Pancreas (tissue), 10 donors: ENCODE measurements at regions not wholly inside any gene's neighbourhood (a gene's known extent, or its start where the extent isn't known, plus 50 kb on each side); places are given as distances from the start of the nearest gene placed in this dataset.

Experiments used
- ATAC-seq, 4 donors: fragments of 200-7000 bp; cut with Tn5 transposase; one replicate each; pipeline versions ENCODE4 v1.8.0 to v1.9.1; 2020; ENCODE audit warnings: mild to moderate bottlenecking in 4 of 4, moderate library complexity in 4 of 4
- DNase-seq, 6 donors: peaks; one replicate each; pipeline ENCODE4 v3.0.0-alpha.2; 2020
- FAIRE-seq: peaks from 2 replicates; lab custom pipeline; 2012; peaks lifted over from hg19 to GRCh38; lab: Jason Lieb, UNC
- H3K27ac ChIP-seq, 4 donors: fragments of 200-600 bp; sonication (generic); 1 replicate in 3 of 4; 2 replicates in 1 of 4; pipeline versions ENCODE4 v1.5.0 to v1.8.0; 2020
- H3K27me3 ChIP-seq, 4 donors: fragments of 200-600 bp; one replicate each; pipeline ENCODE4 v1.8.0; 2021
- H3K36me3 ChIP-seq, 3 donors: fragments of 200-600 bp; sonication (generic) in 1 of 3; one replicate each; pipeline versions ENCODE4 v1.5.0 to v1.8.0; 2020 to 2021
- H3K4me1 ChIP-seq, 3 donors: fragments of 200-600 bp; one replicate each; pipeline ENCODE4 v1.8.0; 2021
- H3K4me3 ChIP-seq, 4 donors: fragments of 200-600 bp; sonication (generic) in 2 of 4; one replicate each; pipeline versions ENCODE4 v1.5.0 to v1.8.0; 2020 to 2021
- H3K9me3 ChIP-seq, 4 donors: fragments of 200-600 bp; one replicate each; pipeline ENCODE4 v1.8.0; 2021
- WGBS, 2 donors: extraction: QIAGEN DNeasy Blood & Tissue Kit; methylation state at CpG; one replicate each; pipeline ENCODE4 v1.1.7; 2013; 5-methylcytosine and 5-hydroxymethylcytosine counted together
- intact Hi-C, 3 donors: fragments of 100-400 bp; cut with DNase I; formaldehyde crosslinking; loops; one replicate each; pipeline versions ENCODE4 v1.11.1 to v1.14.2; 2022
- TF ChIP-seq, protein P1 (sequence below), 4 donors: fragments of 200-600 bp; sonication (generic) in 3 of 4; IDR thresholded peaks; one replicate each; pipeline versions ENCODE4 v1.5.0 to v1.8.0; 2021; ENCODE audit warnings: antibody characterized with exemption in 4 of 4
- donor health status: healthy with polysubstance abuse.
- donor health status: DM: no; HTN: no; CAD: no; lungs with moderate emphysema.
- donor health status: DM: no; HTN: no; CAD: no.
- donor health status: control.
- donor health status: control.
- donor health status: Bipolar disorder and iron deficiency.
- donor health status: DM: yes; HTN: yes; CAD: no.
- donor health status: DM: no; HTN: no; CAD: no.
- donor health status: DM: no; HTN: no; CAD: no.
- donor health status: DM: yes; HTN: yes; CAD: no.

DNA sequence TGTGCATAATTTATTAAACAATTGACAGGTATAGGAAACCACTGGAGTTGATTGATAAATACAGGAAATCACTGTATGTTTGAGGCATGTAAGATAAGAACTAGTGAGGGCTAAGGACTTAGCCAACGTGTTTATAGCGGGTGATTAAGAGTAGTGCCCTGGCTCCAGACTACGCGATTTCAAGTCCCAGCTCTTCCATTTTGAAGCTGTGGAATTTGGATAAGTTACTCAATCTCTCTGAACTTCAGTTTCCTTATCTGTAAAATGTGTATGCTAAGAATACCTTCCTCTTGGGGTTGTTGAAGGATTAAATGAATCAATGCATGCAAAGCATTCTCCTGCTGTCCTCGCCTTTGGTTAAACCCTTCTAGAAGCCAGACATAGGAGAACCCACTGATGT is 143.3 kb upstream of the GJB5 start:
- no peak for ATAC-seq
- no peak for DNase-seq
- TF ChIP-seq, protein P1, sequence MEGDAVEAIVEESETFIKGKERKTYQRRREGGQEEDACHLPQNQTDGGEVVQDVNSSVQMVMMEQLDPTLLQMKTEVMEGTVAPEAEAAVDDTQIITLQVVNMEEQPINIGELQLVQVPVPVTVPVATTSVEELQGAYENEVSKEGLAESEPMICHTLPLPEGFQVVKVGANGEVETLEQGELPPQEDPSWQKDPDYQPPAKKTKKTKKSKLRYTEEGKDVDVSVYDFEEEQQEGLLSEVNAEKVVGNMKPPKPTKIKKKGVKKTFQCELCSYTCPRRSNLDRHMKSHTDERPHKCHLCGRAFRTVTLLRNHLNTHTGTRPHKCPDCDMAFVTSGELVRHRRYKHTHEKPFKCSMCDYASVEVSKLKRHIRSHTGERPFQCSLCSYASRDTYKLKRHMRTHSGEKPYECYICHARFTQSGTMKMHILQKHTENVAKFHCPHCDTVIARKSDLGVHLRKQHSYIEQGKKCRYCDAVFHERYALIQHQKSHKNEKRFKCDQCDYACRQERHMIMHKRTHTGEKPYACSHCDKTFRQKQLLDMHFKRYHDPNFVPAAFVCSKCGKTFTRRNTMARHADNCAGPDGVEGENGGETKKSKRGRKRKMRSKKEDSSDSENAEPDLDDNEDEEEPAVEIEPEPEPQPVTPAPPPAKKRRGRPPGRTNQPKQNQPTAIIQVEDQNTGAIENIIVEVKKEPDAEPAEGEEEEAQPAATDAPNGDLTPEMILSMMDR (IDR thresholded peaks at IDR 0.05): no peak
- no peaks in the 10 kb centered on the region for H3K9me3 ChIP-seq
- no peaks in the 10 kb centered on the region for H3K4me1 ChIP-seq
- no peak overlapping the region for H3K4me3 ChIP-seq
- peaks cover 0 to 6% (median 0%) of the 10 kb centered on the region in 4 donors for H3K27me3 ChIP-seq
- WGBS, 2 donors: 56 to 69% methylated on average over 5 of the region's 5 CpGs
- intact Hi-C loops: no loop called here
- H3K36me3 ChIP-seq: no peaks in the 10 kb centered on the region
- FAIRE-seq: no peak
- no peak overlapping the region for H3K27ac ChIP-seq

DNA sequence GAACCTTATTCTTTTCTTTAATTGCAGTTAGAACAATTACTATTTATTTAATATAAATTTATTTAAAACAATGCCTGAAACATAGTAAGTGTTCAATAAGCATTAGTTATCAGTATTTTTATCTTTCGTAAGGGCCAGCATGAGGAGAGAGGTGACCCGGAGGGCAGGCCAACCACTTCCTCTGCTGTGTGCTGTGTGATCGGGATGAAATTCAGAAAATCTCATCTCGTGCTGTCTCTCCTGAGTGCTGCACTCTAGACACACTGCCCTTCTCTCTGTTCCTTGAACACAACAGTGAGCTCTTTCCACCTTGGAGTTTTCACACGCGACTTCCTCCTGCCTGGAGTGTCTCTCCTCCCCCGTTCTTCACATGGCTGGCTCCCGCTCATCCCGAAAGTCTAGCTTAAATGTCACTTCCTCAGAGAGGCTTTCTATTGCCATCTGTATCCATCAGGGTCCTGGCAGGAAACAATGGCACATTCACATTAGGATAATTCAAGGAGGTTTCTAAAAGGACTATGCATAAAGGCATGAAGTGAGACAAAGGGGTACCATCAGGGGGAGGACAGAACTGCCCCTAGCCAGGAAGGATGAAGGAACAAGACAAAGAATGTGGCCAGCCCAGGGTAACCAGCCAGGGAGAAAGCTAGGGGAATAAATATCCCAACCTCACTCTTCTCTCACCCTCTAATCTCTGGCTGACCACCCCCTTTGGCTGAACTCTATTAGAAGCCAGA is 142.6 kb upstream of the GJB5 start:
- FAIRE-seq (no peak), DNase-seq (no peak), ATAC-seq (no peak)
- Histone ChIP-seq H3K4me1 (no peaks in the 10 kb centered on the region), H3K27ac (no peak overlapping the region), H3K27me3 (peaks cover 0 to 6% (median 0%) of the 10 kb centered on the region in 4 donors), H3K4me3 (no peak overlapping the region), H3K36me3 (no peaks in the 10 kb centered on the region), H3K9me3 (no peaks in the 10 kb centered on the region)
- TF ChIP-seq, protein P1 (IDR thresholded peaks at IDR 0.05): no peak
- WGBS, 2 donors: 57 to 74% methylated on average over 9 of the region's 9 CpGs
- intact Hi-C loops: no loop called here

DNA sequence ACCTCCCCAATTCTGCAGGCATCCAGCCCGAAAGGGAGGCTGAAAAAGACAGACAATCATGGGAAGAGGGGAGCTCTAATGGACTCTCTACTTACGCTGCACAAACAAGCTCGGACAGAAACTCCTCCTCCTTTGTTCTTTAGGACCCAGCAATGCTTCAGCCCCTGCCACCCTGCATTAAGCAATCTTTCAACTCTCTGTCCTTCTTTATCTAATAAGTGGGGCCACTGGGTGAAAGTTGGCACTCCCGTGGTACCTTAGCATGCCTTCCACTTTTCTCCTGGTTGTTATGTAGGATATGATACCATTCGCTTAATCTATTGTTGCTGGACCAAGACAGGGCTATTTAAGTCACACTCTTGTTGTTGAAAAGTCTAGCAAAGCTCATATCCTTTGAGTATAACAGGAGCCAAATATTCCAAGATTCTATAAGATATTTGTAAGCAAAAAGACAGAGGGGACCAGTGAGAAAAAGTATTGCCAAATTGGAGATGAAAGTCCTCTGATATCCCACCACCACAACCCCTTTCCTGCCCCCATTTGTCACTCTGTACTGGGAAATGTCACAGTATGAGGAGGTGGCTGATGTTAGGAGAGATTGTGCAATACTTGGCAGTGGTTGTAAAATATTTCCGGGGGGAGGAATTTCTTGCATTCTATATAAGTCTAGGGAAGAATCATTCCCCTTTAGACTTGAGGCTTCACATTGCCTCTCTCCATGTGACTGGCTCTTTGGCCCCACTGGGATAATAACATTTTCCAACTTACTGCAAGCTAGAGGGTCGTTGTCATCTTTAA is 137.3 kb upstream of the GJB5 start:
- no peak for FAIRE-seq
- intact Hi-C loops: no loop called here
- TF ChIP-seq, protein P1 (IDR thresholded peaks at IDR 0.05): no peak

DNA sequence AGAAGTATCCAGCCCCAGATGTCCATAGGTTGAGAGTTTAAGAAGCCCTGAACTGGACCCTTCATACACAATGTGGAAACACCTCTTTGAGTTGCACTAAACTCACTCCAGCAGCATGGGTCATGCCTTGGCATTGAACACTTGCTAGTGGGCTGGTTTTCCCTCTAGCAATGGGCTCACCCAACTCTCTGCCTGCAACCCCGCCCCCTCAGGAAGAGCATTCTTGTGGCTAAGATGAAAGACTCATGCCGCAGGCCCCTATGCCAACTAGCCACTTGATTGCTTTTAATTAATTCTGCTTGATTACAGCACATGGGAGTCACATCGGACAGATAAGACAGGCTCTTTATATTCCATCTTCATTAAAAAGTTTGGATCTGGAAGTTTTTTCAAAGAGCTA is 136.5 kb upstream of the GJB5 start:
- ATAC-seq: no peak
- intact Hi-C loops: no loop called here
- Histone ChIP-seq H3K27ac (no peak overlapping the region), H3K4me3 (no peak overlapping the region), H3K4me1 (no peaks in the 10 kb centered on the region), H3K27me3 (no peaks in the 10 kb centered on the region), H3K36me3 (no peaks in the 10 kb centered on the region), H3K9me3 (no peaks in the 10 kb centered on the region)
- FAIRE-seq: no peak
- 54 to 55% methylated on average over 3 of the region's 3 CpGs for WGBS, 2 donors
- TF ChIP-seq, protein P1 (IDR thresholded peaks at IDR 0.05): no peak
- no peak for DNase-seq

More for the DNA sequence above, 137.3 kb upstream of the GJB5 start:
- Histone ChIP-seq H3K27ac (no peak overlapping the region), H3K4me1 (no peaks in the 10 kb centered on the region), H3K27me3 (no peaks in the 10 kb centered on the region), H3K36me3 (no peaks in the 10 kb centered on the region), H3K4me3 (no peak overlapping the region), H3K9me3 (no peaks in the 10 kb centered on the region)
- ATAC-seq: no peak
- WGBS, 2 donors: 37 to 40% methylated on average over 7 of the region's 7 CpGs
- DNase-seq: no peak

DNA sequence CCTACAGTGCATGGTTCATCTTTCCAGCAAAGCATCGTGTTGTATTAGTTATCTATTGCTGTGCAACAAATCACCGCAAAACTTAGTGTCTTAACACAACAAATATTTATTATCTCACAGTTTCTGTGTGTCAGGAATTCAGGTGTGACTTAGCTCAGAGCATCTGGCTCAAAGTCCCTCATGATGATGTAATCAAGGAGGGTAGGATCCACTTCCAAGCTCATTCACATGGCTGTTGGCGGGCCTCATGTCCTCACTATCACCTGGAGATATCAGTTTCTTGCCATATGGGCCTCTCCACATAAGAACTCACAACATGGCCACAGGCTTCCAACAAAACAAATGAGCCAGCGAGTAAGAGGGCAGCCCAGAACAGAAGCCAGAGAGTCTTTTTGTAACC is 135.6 kb upstream of the GJB5 start:
- Histone ChIP-seq H3K9me3 (no peaks in the 10 kb centered on the region), H3K36me3 (no peaks in the 10 kb centered on the region), H3K27me3 (no peaks in the 10 kb centered on the region), H3K4me3 (no peak overlapping the region), H3K27ac (no peak overlapping the region), H3K4me1 (no peaks in the 10 kb centered on the region)
- TF ChIP-seq, protein P1 (IDR thresholded peaks at IDR 0.05): no peak
- ATAC-seq (no peak), DNase-seq (no peak), FAIRE-seq (no peak)
- intact Hi-C loops: no loop called here
- WGBS, 2 donors: 62 to 76% methylated on average over 4 of the region's 4 CpGs
